GM23338 (cell line): ENCODE measurements at regions not wholly inside any gene's neighbourhood (a gene's known extent, or its start where the extent isn't known, plus 50 kb on each side); places are given as distances from the start of the nearest gene placed in this dataset.

Experiments used
- ATAC-seq: fragments of 200-7000 bp; cut with Tn5 transposase; 3 replicates; pipeline ENCODE4 v1.9.1; 2020
- DNase-seq: peaks from one replicate; pipeline ENCODE4 v3.0.0-alpha.2; 2015; ENCODE audit warnings: low spot score
- H2AFZ ChIP-seq: fragments of 200-600 bp; sonication (generic); 2 replicates; pipeline ENCODE4 v1.8.0; 2016; ENCODE audit warnings: antibody characterized with exemption, mild to moderate bottlenecking, moderate library complexity
- H3F3A ChIP-seq: fragments of 200-600 bp; sonication (generic); replicated peaks from 2 replicates; pipeline ENCODE4 v1.8.0; 2017; ENCODE audit warnings: antibody characterized with exemption, mixed run types, low read depth
- H3K27ac ChIP-seq: fragments of 200-600 bp; sonication (generic); 2 replicates; pipeline ENCODE4 v1.6.1; 2016; ENCODE audit warnings: low read depth
- H3K27me3 ChIP-seq: fragments of 200-600 bp; sonication (generic); 2 replicates; pipeline ENCODE4 v1.8.0; 2016; ENCODE audit warnings: mild to moderate bottlenecking, mixed run types, moderate library complexity; ENCODE audit not compliant: insufficient read depth
- H3K36me3 ChIP-seq: fragments of 200-600 bp; sonication (generic); 2 replicates; pipeline ENCODE4 v1.8.0; 2016; ENCODE audit warnings: mild to moderate bottlenecking; ENCODE audit not compliant: insufficient read depth
- H3K4me1 ChIP-seq: fragments of 200-600 bp; sonication (generic); 2 replicates; pipeline ENCODE4 v1.8.0; 2016; ENCODE audit warnings: mild to moderate bottlenecking, moderate library complexity; ENCODE audit not compliant: insufficient read depth
- H3K4me2 ChIP-seq: fragments of 200-600 bp; sonication (generic); 2 replicates; pipeline ENCODE4 v1.7.1; 2017; ENCODE audit warnings: mixed run types
- H3K4me3 ChIP-seq: fragments of 200-600 bp; sonication (generic); 2 replicates; pipeline ENCODE4 v1.6.1; 2016; ENCODE audit warnings: mixed run types
- H3K79me2 ChIP-seq: fragments of 200-600 bp; sonication (generic); replicated peaks from 2 replicates; pipeline ENCODE4 v1.8.0; 2017; ENCODE audit warnings: mild to moderate bottlenecking; ENCODE audit not compliant: insufficient read depth
- H3K9me2 ChIP-seq: fragments of 200-600 bp; sonication (generic); 2 replicates; pipeline ENCODE4 v1.8.0; 2017; ENCODE audit not compliant: insufficient read depth
- H4K20me1 ChIP-seq: fragments of 200-600 bp; sonication (generic); replicated peaks from 2 replicates; pipeline ENCODE4 v1.8.0; 2017; ENCODE audit warnings: mild to moderate bottlenecking; ENCODE audit not compliant: insufficient read depth
- H3K27ac Mint-ChIP-seq: 2 replicates; pipeline ENCODE4 v1.8.0; 2020; ENCODE audit warnings: inconsistent platforms, mild to moderate bottlenecking, moderate library complexity, mixed read lengths
- H3K27me3 Mint-ChIP-seq: 3 replicates; pipeline ENCODE4 v1.8.0; 2022; ENCODE audit warnings: low read depth, mild to moderate bottlenecking, moderate library complexity, mixed read lengths, inconsistent platforms; ENCODE audit not compliant: insufficient read depth, poor library complexity
- H3K36me3 Mint-ChIP-seq: 3 replicates; pipeline ENCODE4 v1.8.0; 2021; ENCODE audit warnings: low read depth, mild to moderate bottlenecking, inconsistent platforms, moderate library complexity, mixed read lengths
- H3K4me1 Mint-ChIP-seq: 3 replicates; pipeline ENCODE4 v1.8.0; 2020; ENCODE audit warnings: mild to moderate bottlenecking, inconsistent platforms, mixed read lengths
- H3K4me3 Mint-ChIP-seq: 3 replicates; pipeline ENCODE4 v1.8.0; 2021; ENCODE audit warnings: moderate library complexity, mild to moderate bottlenecking, inconsistent platforms, mixed read lengths
- H3K9me3 Mint-ChIP-seq: 3 replicates; pipeline ENCODE4 v1.8.0; 2020; ENCODE audit warnings: moderate library complexity, mild to moderate bottlenecking, inconsistent platforms, mixed read lengths
- CREB1 ChIP-seq: fragments of 250-450 bp; sonication (Bioruptor Pico); IDR thresholded peaks from 2 replicates; pipeline ENCODE4 v1.5.0; 2020; ENCODE audit warnings: low read depth, mild to moderate bottlenecking, moderate library complexity
- EZH2 ChIP-seq: fragments of 200-600 bp; sonication (generic); IDR thresholded peaks from one replicate; pipeline ENCODE4 v1.8.0; 2017; ENCODE audit warnings: antibody characterized with exemption, mild to moderate bottlenecking, low read depth; ENCODE audit not compliant: unreplicated experiment
- JUNB ChIP-seq: IDR thresholded peaks from one replicate; pipeline ENCODE4 v1.6.1; 2016; ENCODE audit warnings: antibody characterized with exemption; ENCODE audit not compliant: unreplicated experiment
- NANOG ChIP-seq: IDR thresholded peaks from 2 replicates; pipeline ENCODE4 v1.6.1; 2016; ENCODE audit warnings: antibody characterized with exemption, borderline replicate concordance
- POLR2AphosphoS5 ChIP-seq: IDR thresholded peaks from 2 replicates; pipeline ENCODE4 v1.6.1; 2016; ENCODE audit warnings: antibody characterized with exemption, low read depth
- ZNF331 ChIP-seq: fragments of 250-450 bp; sonication (Bioruptor Pico); IDR thresholded peaks from 2 replicates; pipeline ENCODE4 v1.5.0; 2020; ENCODE audit warnings: low read depth, mild to moderate bottlenecking, moderate library complexity
- TF ChIP-seq, protein P1 (sequence below): IDR thresholded peaks from one replicate; pipeline ENCODE4 v1.6.1; 2018; ENCODE audit warnings: antibody characterized with exemption; ENCODE audit not compliant: unreplicated experiment
- TF ChIP-seq, protein P2 (sequence below), 2 experiments: fragments of 200-600 bp in 1 of 2; sonication (generic) in 1 of 2; conservative IDR thresholded peaks; 2 replicates each; pipeline versions ENCODE4 v1.5.1 to v1.6.1; 2016 to 2017; ENCODE audit warnings: antibody characterized with exemption in 2 of 2, low read depth in 2 of 2, mild to moderate bottlenecking in 2 of 2, moderate library complexity in 1 of 2
- TF ChIP-seq, protein P3 (sequence below): IDR thresholded peaks from 2 replicates; pipeline ENCODE4 v1.6.1; 2016; ENCODE audit warnings: antibody characterized with exemption

DNA sequence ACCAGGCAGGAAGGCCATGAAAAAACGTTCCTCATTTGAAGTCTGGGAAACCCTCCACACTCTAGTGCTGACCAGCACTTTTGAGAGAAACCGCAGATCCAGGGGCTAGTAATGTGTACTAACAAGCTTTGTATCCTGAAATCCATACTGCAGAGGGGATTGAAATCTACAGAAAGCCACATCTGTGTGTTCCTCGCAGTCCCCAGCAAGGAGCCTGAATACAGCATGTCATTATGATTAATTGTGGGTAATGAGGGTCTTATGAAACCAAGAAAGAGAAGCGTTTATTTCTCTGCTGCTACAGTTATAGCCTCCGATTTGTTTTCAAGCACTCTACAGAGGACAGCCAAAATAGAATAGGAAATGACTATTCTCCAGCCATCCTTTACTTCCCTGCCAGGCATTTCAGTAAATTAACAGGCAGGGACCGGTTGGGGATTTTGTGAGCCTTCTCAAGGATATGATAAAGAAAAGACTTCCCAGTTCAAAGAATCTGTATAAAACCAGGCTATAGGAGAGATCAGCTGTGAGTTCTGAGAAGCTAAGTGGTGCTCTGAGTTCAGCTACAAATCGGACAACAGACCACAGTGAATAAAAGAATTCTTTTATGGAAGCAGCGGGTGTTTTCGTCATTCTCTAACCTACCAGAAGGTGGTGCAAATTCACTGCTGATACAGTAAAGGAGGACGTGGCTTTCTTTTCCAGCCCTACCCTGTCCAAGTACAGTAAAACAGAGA is 133.4 kb downstream of the INSIG2 start:
- Histone ChIP-seq H3K27me3 (peaks cover 42% of the 10 kb centered on the region), H3F3A (0 out of 2 replicates have a peak, but pooled peaks cover 3% of the 10 kb centered on the region), H3K4me1 (peaks cover 19% of the 10 kb centered on the region), H3K9me2 (no peaks in the 10 kb centered on the region), H3K4me2 (no peak overlapping the region), H3K4me3 (no peak overlapping the region), H3K36me3 (no peaks in the 10 kb centered on the region), H4K20me1 (no peaks in the 10 kb centered on the region), H3K27ac (no peak overlapping the region), H3K79me2 (no peaks in the 10 kb centered on the region), H2AFZ (no peak overlapping the region)
- H3K4me3 Mint-ChIP-seq: peak overlapping the region; percentile 44; the same call in 2 of the 3 replicates
- DNase-seq: peak; percentile 89
- no peaks in the 10 kb centered on the region for H3K36me3 Mint-ChIP-seq
- no peak for TF ChIP-seq JUNB
- TF ChIP-seq ZNF331: no peak
- TF ChIP-seq, protein P1, sequence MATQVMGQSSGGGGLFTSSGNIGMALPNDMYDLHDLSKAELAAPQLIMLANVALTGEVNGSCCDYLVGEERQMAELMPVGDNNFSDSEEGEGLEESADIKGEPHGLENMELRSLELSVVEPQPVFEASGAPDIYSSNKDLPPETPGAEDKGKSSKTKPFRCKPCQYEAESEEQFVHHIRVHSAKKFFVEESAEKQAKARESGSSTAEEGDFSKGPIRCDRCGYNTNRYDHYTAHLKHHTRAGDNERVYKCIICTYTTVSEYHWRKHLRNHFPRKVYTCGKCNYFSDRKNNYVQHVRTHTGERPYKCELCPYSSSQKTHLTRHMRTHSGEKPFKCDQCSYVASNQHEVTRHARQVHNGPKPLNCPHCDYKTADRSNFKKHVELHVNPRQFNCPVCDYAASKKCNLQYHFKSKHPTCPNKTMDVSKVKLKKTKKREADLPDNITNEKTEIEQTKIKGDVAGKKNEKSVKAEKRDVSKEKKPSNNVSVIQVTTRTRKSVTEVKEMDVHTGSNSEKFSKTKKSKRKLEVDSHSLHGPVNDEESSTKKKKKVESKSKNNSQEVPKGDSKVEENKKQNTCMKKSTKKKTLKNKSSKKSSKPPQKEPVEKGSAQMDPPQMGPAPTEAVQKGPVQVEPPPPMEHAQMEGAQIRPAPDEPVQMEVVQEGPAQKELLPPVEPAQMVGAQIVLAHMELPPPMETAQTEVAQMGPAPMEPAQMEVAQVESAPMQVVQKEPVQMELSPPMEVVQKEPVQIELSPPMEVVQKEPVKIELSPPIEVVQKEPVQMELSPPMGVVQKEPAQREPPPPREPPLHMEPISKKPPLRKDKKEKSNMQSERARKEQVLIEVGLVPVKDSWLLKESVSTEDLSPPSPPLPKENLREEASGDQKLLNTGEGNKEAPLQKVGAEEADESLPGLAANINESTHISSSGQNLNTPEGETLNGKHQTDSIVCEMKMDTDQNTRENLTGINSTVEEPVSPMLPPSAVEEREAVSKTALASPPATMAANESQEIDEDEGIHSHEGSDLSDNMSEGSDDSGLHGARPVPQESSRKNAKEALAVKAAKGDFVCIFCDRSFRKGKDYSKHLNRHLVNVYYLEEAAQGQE: no peak
- no peak for TF ChIP-seq POLR2AphosphoS5
- TF ChIP-seq NANOG: no peak
- TF ChIP-seq, protein P2, sequence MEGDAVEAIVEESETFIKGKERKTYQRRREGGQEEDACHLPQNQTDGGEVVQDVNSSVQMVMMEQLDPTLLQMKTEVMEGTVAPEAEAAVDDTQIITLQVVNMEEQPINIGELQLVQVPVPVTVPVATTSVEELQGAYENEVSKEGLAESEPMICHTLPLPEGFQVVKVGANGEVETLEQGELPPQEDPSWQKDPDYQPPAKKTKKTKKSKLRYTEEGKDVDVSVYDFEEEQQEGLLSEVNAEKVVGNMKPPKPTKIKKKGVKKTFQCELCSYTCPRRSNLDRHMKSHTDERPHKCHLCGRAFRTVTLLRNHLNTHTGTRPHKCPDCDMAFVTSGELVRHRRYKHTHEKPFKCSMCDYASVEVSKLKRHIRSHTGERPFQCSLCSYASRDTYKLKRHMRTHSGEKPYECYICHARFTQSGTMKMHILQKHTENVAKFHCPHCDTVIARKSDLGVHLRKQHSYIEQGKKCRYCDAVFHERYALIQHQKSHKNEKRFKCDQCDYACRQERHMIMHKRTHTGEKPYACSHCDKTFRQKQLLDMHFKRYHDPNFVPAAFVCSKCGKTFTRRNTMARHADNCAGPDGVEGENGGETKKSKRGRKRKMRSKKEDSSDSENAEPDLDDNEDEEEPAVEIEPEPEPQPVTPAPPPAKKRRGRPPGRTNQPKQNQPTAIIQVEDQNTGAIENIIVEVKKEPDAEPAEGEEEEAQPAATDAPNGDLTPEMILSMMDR (conservative IDR thresholded peaks at IDR 0.05; ENCODE audit: low read depth in 2 of 2): peak; percentile 81 to 90
- TF ChIP-seq, protein P3, sequence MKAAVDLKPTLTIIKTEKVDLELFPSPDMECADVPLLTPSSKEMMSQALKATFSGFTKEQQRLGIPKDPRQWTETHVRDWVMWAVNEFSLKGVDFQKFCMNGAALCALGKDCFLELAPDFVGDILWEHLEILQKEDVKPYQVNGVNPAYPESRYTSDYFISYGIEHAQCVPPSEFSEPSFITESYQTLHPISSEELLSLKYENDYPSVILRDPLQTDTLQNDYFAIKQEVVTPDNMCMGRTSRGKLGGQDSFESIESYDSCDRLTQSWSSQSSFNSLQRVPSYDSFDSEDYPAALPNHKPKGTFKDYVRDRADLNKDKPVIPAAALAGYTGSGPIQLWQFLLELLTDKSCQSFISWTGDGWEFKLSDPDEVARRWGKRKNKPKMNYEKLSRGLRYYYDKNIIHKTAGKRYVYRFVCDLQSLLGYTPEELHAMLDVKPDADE: no peak
- no peak for TF ChIP-seq CREB1 (CRISPR knock-in tag)
- no peak for TF ChIP-seq EZH2
- H3K9me3 Mint-ChIP-seq: no peaks in the 10 kb centered on the region
- ATAC-seq: peak; percentile 43
- H3K27ac Mint-ChIP-seq: no peak overlapping the region
- peaks cover 33% of the 10 kb centered on the region for H3K27me3 Mint-ChIP-seq
- H3K4me1 Mint-ChIP-seq: peaks cover 33% of the 10 kb centered on the region
